Cardiac muscle cell (in vitro differentiated cells and primary cell): ENCODE measurements at regions not wholly inside any gene's neighbourhood (a gene's known extent, or its start where the extent isn't known, plus 50 kb on each side); places are given as distances from the start of the nearest gene placed in this dataset.
A peak's percentile ranks its signal among the peaks of the same experiment; 100 is the strongest.

Experiments
- DNase-seq, 2 donors: peaks; one replicate each; pipeline versions ENCODE4 v3.0.0 to v3.0.0-alpha.2; 2010 to 2017; ENCODE audit warnings: low read depth in 1 of 2, low spot score in 1 of 2
- H3K27ac ChIP-seq: fragments of 200-600 bp; sonication (generic); 2 replicates; pipeline ENCODE4 v1.5.1; 2016
- H3K27me3 ChIP-seq: fragments of 200-600 bp; sonication (generic); 2 replicates; pipeline ENCODE4 v1.6.0; 2016; ENCODE audit warnings: control low read depth
- H3K36me3 ChIP-seq: fragments of 200-600 bp; sonication (generic); 2 replicates; pipeline ENCODE4 v1.5.1; 2016; ENCODE audit warnings: control low read depth
- H3K4me1 ChIP-seq: fragments of 200-600 bp; sonication (generic); 2 replicates; pipeline ENCODE4 v1.8.1; 2017; ENCODE audit warnings: low read depth, mild to moderate bottlenecking, mixed run types
- H3K4me3 ChIP-seq: fragments of 200-600 bp; sonication (generic); 2 replicates; pipeline ENCODE4 v1.5.1; 2016; ENCODE audit warnings: mild to moderate bottlenecking
- H3K9me3 ChIP-seq: fragments of 200-600 bp; sonication (generic); 2 replicates; pipeline ENCODE4 v1.5.1; 2017; ENCODE audit warnings: low read depth, mild to moderate bottlenecking, control low read depth
- CTCF ChIP-seq: IDR thresholded peaks from 2 replicates; pipeline ENCODE4 v1.5.1; 2012; ENCODE audit warnings: low read depth, mild to moderate bottlenecking, low read length

- Histone ChIP-seq H3K4me1 (peaks cover 4% of the 10 kb centered on the region), H3K27ac (no peak overlapping the region), H3K9me3 (no peaks in the 10 kb centered on the region), H3K27me3 (no peaks in the 10 kb centered on the region), H3K36me3 (no peaks in the 10 kb centered on the region), H3K4me3 (no peak overlapping the region)
- DNase-seq: no peak
- no peak for TF ChIP-seq CTCF
Observed at GRCh38 chr16:6206080-6206479, 1108.5 kb upstream of the EEF2KMT start.

GRCh38 chr16:6204945-6205344, 1107.3 kb upstream of the EEF2KMT start:
- TF ChIP-seq CTCF: no peak
- Histone ChIP-seq H3K27me3 (no peaks in the 10 kb centered on the region), H3K4me3 (no peak overlapping the region), H3K4me1 (peaks cover 4% of the 10 kb centered on the region), H3K36me3 (no peaks in the 10 kb centered on the region), H3K9me3 (no peaks in the 10 kb centered on the region), H3K27ac (no peak overlapping the region)
- no peak for DNase-seq

GRCh38 chr16:6200861-6201260, 1103.3 kb upstream of the EEF2KMT start:
- Histone ChIP-seq H3K27ac (no peak overlapping the region), H3K4me1 (no peaks in the 10 kb centered on the region), H3K9me3 (no peaks in the 10 kb centered on the region), H3K36me3 (no peaks in the 10 kb centered on the region), H3K4me3 (no peak overlapping the region), H3K27me3 (no peaks in the 10 kb centered on the region)
- no peak for DNase-seq
- no peak for TF ChIP-seq CTCF

- no peaks in the 10 kb centered on the region for H3K27me3 ChIP-seq
- H3K36me3 ChIP-seq: no peaks in the 10 kb centered on the region
- no peaks in the 10 kb centered on the region for H3K4me1 ChIP-seq
- no peak for DNase-seq
- TF ChIP-seq CTCF: no peak
- no peak overlapping the region for H3K4me3 ChIP-seq
- no peak overlapping the region for H3K27ac ChIP-seq
- H3K9me3 ChIP-seq: no peaks in the 10 kb centered on the region
Observed at GRCh38 chr16:6200271-6200670, 1102.7 kb upstream of the EEF2KMT start.

GRCh38 chr16:6195966-6196365, 1098.4 kb upstream of the EEF2KMT start:
- TF ChIP-seq CTCF: no peak

GRCh38 chr16:6193718-6194117, 1096.1 kb upstream of the EEF2KMT start:
- Histone ChIP-seq H3K27me3 (no peaks in the 10 kb centered on the region), H3K27ac (no peak overlapping the region), H3K36me3 (no peaks in the 10 kb centered on the region), H3K4me3 (no peak overlapping the region), H3K4me1 (no peaks in the 10 kb centered on the region), H3K9me3 (no peaks in the 10 kb centered on the region)
- DNase-seq: peak in 1 of 2 donors; percentile 81
- no peak for TF ChIP-seq CTCF

More at GRCh38 chr16:6195966-6196365, 1098.4 kb upstream of the EEF2KMT start:
- no peak for DNase-seq
- Histone ChIP-seq H3K4me1 (no peaks in the 10 kb centered on the region), H3K27me3 (no peaks in the 10 kb centered on the region), H3K36me3 (no peaks in the 10 kb centered on the region), H3K27ac (no peak overlapping the region), H3K4me3 (no peak overlapping the region), H3K9me3 (no peaks in the 10 kb centered on the region)
